Activated CD4-positive, alpha-beta T cell treated with anti-CD3 and anti-CD28 coated beads, Interleukin-2, amount 50 U/mL, for 48 hours (primary cell): ENCODE measurements at regions not wholly inside any gene's neighbourhood (a gene's known extent, or its start where the extent isn't known, plus 50 kb on each side); places are given as distances from the start of the nearest gene placed in this dataset.
"Not testable (repeated sequence)": the region's sequence is repeated elsewhere in the genome, so short reads cannot be mapped to it uniquely, and the experiment has no call there.

Experiments used
- DNase-seq, 2 experiments: peaks; one replicate each; pipeline ENCODE4 v3.0.0-alpha.2; 2020

DNA sequence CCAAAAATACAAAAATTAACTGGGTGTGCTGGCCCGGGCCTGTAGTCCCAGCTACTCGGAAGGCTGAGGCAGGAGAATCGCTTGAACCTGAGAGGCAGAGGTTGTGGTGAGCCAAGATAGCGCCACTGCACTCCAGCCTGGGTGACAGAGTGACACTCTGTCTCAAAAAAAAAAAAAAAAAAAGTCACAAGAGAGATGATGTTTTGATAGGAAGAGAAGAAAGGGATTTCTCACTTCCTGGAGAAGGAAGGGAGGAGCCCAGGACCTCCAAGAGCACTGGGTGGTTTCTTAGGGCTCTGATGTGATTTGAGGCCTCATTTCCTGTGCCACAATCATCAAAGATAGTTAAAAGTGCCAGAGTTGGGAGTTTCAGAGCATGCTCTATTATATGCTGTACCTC lies 1048.3 kb downstream of the BCL11B start:
- not testable (repeated sequence) for DNase-seq

DNA sequence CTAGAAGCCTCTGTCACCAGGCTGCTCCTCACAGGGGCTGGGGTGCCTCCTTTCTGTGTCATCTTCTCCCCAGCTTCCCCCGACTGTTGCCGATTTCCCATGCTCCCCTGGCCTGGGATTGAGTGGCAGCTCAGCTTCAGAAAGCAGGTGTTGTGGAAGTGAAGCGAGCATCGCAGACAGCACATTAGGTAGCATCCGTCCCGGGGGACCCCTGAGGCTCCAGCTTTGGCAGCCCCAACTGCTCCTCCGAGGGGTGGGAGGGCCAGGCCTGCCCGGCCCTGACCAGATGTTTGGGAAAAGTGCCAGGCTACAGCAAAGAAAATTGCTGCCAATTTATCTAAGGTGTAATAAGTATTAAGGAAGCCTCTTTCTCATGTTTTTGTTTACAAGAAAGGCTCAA lies 1045.6 kb downstream of the BCL11B start:
- no peak for DNase-seq

DNA sequence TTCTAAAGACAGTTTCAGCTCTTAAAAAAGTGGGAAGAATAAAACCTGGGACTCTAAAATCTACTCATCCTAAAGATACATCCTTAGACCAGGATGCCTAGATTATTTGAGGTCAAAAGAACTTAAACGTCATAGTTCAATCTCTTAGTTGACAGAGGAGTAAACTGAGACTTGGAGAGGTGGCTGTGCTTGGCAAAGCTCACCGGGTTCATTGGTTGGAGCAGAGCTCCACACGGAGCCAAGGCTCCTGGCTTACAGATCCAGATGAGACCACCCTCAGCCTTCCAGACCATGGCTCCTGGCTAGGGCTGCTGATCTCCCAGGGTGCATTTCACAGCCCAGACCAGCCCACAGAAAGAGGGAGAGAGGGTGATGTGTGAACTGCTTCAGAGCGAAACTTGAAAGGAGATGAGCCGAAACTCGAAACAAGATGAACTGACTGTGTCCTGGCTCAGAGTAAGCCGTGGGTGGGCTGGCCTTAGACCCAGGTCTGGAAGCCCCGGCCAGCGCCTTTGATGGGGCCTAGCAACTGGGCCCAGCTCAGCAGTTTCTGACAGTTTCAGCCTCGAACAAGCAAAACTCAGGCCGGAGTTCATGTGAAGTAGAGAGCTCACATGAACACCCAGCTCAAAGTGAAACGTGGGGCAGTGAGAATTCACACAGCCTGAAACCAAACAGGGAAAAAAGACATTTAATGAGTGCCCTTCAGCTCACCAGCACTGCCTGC lies 1044.8 kb downstream of the BCL11B start:
- DNase-seq = peak; percentile 69 to 79

GRCh38 chr14:98227727-98228111 lies 1044.3 kb downstream of the BCL11B start:
- no peak for DNase-seq

- no peak for DNase-seq
These were observed 1042.2 kb downstream of the BCL11B start for GRCh38 chr14:98229656-98230366.

- no peak for DNase-seq
These were observed 1041.6 kb downstream of the BCL11B start for GRCh38 chr14:98230411-98230810.

DNA sequence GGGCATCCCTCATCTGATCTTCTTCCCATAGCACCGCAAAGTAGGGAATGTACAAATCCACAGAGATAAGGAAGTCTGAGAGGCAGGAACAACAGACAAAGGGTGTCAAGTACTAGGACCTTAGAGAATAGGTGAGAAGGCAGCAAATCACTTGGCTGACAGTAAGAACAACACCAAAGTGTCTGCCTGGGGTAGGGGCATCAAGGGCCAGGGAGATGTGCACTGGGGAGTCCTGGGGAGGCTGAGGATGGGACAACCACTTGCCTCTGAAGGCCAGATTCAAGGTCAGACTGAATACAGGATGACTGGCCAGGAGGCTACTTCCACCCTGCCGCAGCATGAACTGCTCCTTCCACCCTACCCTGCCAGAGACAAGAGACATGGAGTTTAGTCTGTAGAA lies 1040.8 kb downstream of the BCL11B start:
- DNase-seq = no peak

DNA sequence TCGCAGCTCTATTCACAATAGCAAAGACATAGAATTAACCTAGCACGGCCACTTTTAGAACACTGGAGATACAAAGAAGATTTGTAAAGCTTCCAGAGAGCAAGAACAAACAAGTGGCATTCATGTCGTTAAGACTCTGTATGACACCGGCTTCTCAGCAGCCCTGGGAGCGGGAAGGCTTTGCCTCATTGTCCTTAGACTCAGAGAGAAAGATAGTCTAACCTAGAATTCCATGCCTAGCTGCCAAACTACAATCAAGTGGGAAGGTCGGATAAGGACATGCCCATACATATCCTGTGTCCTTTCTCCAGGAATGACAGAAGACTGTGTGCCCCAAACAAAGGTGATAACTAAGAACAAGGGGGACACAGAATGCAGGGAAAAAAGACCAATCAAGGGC lies 1038.3 kb downstream of the BCL11B start:
- no peak for DNase-seq

GRCh38 chr14:98234208-98234607 lies 1037.8 kb downstream of the BCL11B start:
- peak; percentile 51 to 66 for DNase-seq

GRCh38 chr14:98236314-98236713 lies 1035.7 kb downstream of the BCL11B start:
- no peak for DNase-seq

- DNase-seq = no peak
These were observed 1034.1 kb downstream of the BCL11B start for GRCh38 chr14:98237939-98238338.

- DNase-seq = no peak
These were observed 1031.6 kb downstream of the BCL11B start for GRCh38 chr14:98240376-98240775.

DNA sequence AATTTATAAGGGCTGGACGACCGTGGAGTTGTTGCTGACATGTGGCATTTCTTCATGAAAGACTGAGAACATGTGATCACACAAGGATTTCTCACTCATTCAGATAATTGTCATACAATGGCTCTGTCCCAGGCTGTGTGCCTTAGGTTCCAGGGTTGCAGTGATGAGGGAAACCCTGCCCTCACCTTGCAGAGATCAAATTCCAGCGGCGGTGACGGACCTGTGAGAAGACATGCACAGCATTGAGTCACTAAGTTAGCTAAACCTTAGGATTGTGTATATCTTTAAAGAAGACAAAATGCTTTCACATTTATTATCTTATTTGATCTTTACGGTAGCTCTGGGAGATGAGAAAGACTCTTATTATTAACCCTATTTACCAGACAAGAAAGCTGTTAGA lies 1029.1 kb downstream of the BCL11B start:
- no peak for DNase-seq

GRCh38 chr14:98243332-98243731 lies 1028.7 kb downstream of the BCL11B start:
- DNase-seq = no peak

GRCh38 chr14:98244162-98244948 lies 1027.6 kb downstream of the BCL11B start:
- no peak for DNase-seq

GRCh38 chr14:98244966-98245569 lies 1026.9 kb downstream of the BCL11B start:
- DNase-seq = no peak

- DNase-seq = no peak
These were observed 1022.9 kb downstream of the BCL11B start for GRCh38 chr14:98249057-98249456.

DNA sequence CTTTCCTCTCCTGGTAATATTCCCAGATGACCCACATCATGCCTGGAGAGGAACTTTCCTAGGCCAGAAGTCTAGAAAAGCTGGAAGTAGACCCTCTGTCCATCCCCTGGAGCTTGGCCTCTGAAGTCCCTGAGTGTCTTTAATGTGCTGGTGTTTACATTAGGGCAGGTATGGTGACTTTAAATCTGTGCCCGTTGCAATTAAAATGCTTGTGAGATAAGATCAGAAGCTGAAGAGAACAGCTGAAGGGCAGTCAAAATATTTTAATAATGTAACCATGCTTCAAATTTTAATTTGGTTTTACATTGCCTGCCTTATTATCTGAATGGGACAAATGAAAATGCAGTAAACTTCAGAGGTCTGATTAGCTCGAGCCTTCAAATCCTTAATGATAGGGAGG lies 1022.5 kb downstream of the BCL11B start:
- DNase-seq = no peak

GRCh38 chr14:98252820-98253219 lies 1019.2 kb downstream of the BCL11B start:
- DNase-seq = no peak

GRCh38 chr14:98259881-98260280 lies 1012.1 kb downstream of the BCL11B start:
- DNase-seq = no peak

DNA sequence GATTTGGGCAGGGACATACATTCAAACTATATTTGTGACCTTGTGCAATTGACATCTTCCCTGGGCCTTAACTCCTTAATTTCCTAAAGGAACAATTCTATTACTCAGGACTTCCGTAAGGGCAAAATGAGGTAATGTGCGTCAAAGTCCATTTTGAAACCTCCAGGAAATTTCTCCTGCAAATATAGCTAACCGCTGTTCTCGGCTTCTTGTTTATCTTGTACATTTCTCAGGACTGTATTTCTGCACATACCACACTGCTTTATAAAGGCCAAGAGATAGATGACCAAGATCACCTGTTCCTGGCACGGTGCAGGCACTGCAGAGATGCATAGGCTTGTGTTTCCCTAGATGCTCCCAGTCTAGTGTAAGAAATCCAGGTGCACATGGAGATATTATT lies 1009.4 kb downstream of the BCL11B start:
- no peak for DNase-seq

DNA sequence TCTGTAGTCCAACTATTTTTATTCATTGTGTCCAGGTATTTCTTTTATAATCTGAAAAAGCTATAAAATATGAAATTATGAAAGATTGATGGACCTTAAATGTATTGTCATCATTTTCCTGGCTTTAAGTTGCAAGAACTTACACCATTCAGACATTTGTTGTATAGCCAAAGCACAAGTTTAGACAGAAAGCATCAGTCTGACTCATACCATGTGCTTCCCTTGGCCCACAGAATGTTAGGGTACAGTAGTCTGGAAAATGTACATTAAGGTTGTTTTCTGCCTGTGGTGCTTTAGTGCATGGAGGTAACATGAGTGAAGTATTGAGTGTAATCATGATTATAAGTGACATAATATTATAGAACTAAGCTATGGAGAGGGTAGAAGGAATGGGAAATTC lies 1002.5 kb downstream of the BCL11B start:
- DNase-seq = no peak

DNA sequence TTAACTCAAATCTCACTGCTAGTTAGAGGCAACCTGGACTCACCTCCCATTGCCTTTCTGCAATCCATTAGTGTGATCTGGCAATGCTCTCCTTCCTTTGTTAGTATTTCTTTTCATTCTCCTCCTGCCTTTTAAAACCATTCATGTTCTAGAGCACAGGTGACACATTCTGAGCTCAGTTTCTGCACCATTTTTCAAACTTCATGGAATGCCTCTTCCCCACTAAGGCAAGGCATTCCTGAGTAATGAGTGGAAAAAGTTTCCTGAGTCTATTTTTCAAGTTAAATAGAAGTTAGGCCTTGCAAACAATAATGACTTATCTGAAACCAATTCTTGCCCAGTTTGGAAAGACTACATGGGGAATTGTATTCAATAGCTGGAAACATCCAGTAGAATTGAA lies 1001.8 kb downstream of the BCL11B start:
- DNase-seq = no peak
